ENCODE measurements at regions not wholly inside any gene's neighbourhood (a gene's known extent, or its start where the extent isn't known, plus 50 kb on each side); places are given as distances from the start of the nearest gene placed in this dataset.

GRCh38 chr19:29022599-29022998 is 190.4 kb downstream of the UQCRFS1 start:
- TF ChIP-seq CTCF (IDR thresholded peaks at IDR 0.05), result no peak
- no peak for TF ChIP-seq POLR2A (IDR thresholded peaks at IDR 0.05)
